LNCaP clone FGC (cell line): ENCODE measurements at regions not wholly inside any gene's neighbourhood (a gene's known extent, or its start where the extent isn't known, plus 50 kb on each side); places are given as distances from the start of the nearest gene placed in this dataset.

Experiments
- DNase-seq: peaks from one replicate; pipeline ENCODE4 v3.0.0-alpha.2; 2011; ENCODE audit warnings: low read depth
- H3K4me3 ChIP-seq: 2 replicates; pipeline ENCODE4 v1.5.1; 2011; ENCODE audit warnings: mild to moderate bottlenecking, low read depth, low read length, control low read depth
- TF ChIP-seq, protein P1 (sequence below): IDR thresholded peaks from 2 replicates; pipeline ENCODE4 v1.5.1; 2012; ENCODE audit warnings: mild to moderate bottlenecking; ENCODE audit not compliant: control insufficient read depth, insufficient read depth; ENCODE audit errors: extremely low read depth

DNA sequence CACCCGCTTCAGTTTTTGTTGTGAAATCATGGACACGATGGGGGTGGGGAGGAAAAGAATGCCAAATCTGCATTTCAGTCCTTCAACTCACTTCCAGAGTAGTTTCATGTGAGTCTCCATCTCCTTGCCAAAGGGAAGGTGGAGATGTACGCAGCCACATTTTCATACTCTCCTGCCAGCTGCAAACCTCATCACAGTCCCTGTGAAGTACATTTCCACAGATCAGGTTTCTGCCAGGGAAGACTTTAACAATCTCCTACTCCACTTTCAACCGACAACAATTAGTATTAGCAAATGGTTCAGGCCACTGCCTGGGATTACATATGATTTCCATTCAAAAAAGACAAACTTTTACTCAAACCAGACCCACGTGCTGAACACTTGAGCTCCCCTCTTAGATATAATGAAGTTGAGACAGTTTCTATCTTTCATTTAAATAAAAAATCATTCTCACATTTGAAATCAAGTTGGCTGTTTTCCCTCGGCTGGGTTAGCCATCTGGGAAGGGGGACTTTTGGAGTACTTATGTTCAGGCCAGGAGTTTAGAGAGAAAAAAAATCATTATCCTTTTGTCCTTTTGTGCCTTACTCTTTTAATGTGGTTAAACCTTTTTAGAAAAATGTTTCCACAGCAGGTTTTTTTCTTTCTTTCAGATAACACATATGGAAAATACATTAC, 51.0 kb upstream of the CEP162 start:
- H3K4me3 ChIP-seq = no peak overlapping the region
- TF ChIP-seq, protein P1, sequence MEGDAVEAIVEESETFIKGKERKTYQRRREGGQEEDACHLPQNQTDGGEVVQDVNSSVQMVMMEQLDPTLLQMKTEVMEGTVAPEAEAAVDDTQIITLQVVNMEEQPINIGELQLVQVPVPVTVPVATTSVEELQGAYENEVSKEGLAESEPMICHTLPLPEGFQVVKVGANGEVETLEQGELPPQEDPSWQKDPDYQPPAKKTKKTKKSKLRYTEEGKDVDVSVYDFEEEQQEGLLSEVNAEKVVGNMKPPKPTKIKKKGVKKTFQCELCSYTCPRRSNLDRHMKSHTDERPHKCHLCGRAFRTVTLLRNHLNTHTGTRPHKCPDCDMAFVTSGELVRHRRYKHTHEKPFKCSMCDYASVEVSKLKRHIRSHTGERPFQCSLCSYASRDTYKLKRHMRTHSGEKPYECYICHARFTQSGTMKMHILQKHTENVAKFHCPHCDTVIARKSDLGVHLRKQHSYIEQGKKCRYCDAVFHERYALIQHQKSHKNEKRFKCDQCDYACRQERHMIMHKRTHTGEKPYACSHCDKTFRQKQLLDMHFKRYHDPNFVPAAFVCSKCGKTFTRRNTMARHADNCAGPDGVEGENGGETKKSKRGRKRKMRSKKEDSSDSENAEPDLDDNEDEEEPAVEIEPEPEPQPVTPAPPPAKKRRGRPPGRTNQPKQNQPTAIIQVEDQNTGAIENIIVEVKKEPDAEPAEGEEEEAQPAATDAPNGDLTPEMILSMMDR = no peak
- DNase-seq = no peak
